ENCODE measurements at regions not wholly inside any gene's neighbourhood (a gene's known extent, or its start where the extent isn't known, plus 50 kb on each side); places are given as distances from the start of the nearest gene placed in this dataset.

GRCh38 chr2:128702616-128703015 lies 383.9 kb upstream of the HS6ST1 start:
- TF ChIP-seq CTCF (IDR thresholded peaks at IDR 0.05), result no peak
- TF ChIP-seq POLR2A (IDR thresholded peaks at IDR 0.05), result no peak
